Stimulated activated CD4-positive, alpha-beta T cell treated with anti-CD3 and anti-CD28 coated beads, Interleukin-12 subunit alpha, Interleukin-12 subunit beta, amount 100 ng/mL, for 24 hours (primary cell): ENCODE measurements at regions not wholly inside any gene's neighbourhood (a gene's known extent, or its start where the extent isn't known, plus 50 kb on each side); places are given as distances from the start of the nearest gene placed in this dataset.

Source experiments
- DNase-seq, 2 experiments: peaks; one replicate each; pipeline ENCODE4 v3.0.0-alpha.2; 2020; ENCODE audit warnings: low read depth in 2 of 2

DNA sequence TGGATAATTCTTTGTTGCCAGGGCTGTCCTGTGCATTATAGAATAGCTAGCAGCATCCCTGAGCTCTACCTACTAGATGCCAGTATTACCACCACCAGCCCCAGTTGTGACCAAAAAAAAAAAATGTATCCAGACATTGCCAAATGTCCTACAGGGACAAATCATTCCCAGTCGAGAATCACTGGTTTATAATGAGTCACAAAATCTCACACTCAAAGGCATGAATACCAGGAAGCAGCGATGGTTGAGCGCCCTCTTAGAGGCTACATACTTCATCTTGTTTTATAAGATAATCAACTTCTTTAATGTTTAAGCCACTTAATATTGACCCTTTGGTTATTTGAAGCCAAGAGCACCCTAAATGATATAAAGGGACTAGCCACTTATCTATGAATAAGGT lies 297.3 kb downstream of the DHX15 start:
- no peak for DNase-seq

DNA sequence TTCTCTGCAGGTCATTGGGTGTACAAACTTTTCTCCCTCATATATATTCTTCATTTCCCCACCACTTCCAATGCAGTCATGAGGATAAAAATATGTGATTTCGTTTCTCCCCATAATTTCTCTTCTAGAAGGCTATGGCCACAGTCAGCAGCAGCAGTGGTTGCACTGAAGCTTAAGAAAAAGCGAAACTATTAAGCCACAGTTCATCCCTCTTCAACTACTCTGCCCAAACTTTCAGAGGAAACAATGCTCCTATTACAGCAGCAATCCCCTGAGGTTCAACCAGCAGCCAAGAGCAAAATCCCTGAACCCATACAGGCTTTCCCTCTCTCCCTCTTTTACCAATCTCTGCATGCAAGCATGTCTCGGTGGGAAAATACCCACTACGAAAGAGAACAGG lies 298.6 kb downstream of the DHX15 start:
- DNase-seq, result no peak

DNA sequence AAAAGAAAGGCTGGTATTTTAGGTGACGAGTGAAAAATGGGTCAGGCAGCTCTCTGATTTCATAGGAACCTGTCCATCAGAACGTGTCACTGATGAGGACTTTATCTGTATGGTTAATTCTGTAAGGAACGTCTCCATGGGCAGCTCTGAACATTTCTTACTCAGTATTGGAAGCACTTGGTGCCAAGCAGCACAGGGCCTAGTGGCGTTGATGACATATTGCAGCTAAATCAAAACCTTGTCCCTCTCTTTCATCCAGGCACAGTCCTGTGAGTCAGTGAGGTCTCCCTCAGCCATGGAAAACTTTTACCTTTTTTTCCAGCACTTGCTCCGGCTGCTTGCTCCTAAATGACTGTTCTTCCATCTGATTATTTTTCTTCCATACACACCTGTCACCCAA lies 301.9 kb downstream of the DHX15 start:
- DNase-seq, result no peak

DNA sequence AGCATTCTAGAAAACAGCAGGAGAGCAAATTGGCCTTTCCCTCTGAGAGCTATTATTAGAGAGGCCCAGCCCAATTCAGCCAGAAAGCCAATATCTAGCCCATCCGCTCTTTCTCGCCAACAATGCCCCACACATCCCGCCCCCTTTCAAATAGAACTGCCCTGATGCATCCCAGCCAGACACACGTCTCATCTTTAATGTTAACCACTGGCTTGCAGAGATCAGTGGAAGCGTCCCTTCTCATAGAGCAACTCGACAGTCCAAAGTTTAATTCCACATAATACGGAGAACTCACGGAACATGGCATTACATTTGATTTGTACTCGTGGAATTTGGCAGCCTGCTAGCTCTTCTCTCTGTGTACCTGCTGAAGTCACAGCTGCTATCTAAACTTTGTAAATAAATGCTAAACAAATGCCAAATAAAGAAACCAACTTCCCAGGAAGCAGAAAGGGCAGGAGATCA lies 304.4 kb downstream of the DHX15 start:
- DNase-seq, result no peak

DNA sequence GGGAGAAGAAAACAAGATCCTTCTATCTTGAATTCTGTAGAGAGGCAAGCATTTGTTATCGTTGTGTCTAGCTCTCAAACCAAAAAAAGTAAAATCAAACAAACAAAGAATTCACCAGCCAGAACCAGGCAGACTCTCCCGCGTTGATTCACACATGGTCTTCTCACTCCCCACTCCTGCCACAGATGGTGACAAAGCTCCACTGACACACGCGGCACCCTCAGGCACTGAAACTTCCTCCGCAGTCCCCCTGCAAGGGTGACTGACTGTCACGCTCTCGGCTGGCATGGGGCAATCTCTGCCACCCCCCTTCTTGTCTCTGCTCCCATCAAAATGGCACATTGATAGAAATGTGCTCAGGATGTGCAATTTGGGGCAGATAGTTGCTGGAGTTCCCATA lies 304.9 kb downstream of the DHX15 start:
- no peak for DNase-seq

DNA sequence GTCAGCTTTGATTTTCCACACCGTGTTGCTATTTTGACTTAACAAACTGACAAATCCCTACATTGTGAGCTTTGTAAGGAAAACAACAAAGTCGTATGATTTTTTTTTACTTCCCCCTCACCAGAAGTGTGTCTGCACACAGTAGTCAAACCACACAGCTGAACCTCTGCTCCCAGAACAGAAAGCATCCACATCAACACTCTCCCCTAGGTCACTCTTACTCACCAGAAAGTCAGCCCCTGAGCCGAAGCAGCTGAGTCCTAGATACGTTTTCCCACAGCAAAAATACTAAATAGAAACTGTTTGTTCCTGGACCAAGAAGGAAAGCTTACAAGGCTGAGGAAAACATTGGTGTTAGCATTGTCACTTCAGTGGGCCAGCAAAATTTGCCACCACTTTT lies 305.7 kb downstream of the DHX15 start:
- no peak for DNase-seq

DNA sequence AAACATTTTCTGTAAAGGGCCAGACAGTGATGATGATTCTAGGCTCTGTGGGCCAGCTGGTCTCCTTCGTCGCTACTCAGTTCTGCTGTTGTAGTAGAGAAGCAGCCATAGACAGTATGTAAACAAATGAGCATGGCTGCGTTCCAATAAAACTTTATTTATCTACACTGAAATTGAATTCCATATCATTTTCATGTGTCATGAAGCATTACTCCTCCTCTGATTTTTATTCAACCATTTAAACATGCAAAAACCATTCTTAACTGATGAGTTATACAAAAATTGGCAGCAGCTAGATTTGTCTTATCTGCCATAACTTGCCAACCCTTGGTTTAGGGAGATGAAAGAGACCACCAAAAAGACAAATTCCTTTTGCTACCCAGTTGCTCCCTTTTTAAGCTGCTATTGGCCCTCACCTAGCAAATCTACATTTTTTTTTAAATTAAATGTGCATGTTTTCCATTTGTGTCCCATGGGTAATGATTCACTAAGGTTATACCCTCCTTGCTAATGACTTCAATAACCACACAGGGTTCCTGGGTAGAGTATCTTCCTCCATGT lies 309.9 kb downstream of the DHX15 start:
- no peak for DNase-seq

DNA sequence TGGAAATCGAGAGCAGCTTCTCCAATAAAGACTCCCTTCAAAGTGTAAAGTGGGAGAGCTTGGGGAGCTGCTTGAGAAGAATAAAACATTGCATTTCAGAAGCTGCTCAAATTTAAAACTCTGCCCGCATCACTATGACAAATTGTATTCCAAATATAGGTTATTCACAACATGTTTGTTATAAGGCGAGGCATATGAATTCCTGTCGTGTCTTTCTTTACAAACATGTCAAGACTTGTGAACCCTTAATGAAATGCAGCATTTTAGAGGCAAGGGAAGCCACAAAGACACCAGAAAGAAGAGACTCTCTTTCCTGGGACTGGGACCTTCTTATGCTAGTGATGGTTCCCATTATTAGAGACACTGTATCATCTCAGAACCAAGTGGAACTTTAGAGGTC lies 311.2 kb downstream of the DHX15 start:
- no peak for DNase-seq

DNA sequence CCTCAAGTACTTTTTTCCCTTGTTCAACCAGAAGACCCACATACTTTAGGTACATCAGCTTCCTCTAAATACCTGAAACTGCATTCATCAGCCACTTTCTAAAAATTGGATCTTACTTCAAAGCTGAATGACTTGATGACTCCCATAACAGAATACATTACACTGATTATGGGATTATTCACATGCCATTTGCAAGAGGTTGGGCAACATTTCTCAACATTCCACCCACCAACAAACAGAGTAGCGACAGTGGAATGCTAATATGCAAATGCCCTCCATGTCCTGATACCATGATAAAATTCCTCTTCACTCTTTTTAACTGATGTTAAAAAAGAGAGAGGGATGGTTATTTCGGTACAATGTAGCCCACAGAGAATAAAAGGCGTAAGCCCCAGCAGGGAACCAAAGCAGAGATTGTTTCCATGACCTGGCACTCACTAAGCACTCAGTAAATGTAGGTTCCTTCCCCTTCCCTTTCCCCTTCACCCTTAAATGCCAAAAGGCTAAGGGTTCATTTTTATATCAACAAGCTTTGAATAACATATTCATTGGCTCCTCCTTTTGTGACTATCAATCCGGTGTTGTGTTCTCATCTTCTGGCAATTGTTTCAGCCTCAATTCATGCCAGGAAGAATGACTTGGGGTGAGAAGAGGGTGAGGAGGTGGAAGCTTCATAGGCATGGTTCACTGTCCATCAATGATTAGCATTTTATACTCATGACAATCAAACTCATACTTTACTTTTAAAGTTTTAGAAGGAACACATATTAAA lies 317.2 kb downstream of the DHX15 start:
- DNase-seq, result no peak

DNA sequence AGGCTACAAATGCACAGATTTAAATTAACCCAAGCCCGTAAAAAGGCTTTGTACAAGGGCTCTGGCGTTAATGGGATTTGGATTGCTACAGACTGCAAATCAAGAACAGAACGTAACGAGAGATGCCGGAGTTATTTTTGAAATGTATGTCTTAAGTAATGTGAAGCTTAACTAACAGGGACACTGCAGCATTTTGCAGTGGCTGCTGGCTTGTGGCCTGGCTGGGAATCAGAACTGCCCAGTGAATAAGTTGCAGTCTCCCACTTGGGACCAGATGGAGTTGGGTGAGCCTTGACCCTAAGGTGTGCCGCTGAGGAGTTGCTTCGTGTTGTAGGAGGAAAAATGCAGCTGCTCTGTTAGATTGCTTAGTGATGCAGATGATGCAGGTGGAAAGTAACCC lies 318.4 kb downstream of the DHX15 start:
- no peak for DNase-seq

DNA sequence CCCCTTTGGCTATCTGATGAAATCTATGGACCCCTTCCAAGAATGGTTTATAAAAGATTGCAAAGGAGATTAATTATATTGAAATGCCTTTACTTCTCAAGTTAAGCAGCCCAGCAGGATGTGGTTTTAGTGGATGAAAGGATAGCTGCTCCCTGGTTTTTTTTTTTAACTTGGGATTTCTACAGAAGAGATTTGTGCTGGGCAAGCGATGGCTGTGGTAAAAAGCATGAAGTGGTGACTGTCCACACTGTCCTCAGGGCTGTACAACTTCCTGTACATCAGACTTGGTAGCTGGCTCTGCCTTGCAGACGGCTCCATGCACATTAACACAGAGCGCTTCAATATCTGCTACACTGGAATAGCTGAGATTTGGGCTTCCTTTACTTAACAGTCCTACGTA lies 321.7 kb downstream of the DHX15 start:
- no peak for DNase-seq

DNA sequence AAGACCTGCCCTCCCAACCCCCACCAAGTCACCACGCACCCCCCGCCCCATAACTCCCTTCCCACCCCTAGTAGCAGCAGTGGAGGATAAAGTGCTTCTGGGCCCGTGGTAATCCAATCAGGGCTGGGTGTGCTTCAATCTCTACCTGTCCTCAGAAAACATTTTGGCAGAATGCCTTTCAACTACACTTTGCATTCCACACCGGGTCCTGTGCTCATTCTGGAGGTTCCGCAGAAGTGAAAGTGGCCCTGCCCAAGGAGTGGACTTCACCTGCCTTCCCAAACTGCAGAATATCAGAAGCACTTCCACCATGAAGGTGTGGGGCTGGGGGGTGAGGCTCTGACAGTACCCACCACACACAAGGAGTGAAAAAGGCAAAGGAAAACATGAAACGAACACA lies 322.3 kb downstream of the DHX15 start:
- no peak for DNase-seq

DNA sequence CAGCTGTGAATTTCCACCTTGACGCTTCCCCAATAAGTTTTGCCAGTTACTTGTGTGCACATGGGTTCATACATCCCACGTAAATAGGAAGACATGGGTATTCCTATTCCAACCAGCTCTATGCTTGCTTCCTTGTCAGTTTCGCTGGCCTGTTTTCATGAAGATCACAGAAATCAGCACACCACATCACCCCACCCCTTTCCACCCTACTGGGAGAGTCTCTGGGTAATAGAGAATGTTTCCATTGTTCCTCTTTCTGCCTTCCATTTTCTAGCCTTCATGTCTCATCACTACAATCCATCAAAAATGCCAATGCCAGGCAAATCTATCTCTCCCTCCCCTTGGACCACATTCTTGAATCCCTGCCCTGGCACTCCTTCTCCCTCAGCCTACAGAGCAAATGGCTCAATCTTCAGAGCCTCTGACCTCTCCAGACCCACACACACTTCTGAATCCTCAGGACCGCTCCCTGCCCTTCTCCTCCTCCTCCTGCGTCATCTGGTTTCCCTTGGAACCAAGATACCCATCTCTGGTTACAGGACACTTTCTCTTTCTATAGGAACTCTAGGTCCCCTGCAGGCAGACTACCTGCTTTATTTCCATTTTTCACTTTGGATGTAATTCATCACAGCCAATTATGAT lies 323.3 kb downstream of the DHX15 start:
- DNase-seq, result no peak

DNA sequence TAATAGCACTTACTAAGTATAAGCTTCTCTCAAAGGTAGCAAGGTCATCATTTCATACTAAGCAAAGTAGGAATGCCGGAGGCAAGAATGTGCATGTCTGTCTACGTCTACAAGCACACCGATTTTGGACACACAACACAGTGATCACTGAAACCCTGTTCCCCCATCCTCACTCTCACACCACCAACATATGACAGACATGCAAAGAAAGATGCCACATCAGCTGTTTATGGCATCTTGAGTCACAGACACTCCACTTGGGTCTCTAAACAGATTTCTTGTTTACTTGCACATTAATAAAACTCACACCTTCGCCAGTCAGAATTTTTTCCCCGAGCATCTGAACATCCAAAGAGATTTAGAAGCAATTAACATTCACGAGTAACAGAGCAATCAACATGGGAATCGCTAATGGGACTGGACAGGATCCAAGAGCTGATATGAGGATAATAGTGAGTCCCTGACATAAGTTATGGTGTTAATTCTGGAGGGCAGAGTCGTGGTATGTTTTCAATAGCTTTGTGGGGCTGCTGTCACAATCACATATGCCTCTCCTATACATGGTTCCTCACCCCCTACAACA lies 324.1 kb downstream of the DHX15 start:
- DNase-seq, result no peak

DNA sequence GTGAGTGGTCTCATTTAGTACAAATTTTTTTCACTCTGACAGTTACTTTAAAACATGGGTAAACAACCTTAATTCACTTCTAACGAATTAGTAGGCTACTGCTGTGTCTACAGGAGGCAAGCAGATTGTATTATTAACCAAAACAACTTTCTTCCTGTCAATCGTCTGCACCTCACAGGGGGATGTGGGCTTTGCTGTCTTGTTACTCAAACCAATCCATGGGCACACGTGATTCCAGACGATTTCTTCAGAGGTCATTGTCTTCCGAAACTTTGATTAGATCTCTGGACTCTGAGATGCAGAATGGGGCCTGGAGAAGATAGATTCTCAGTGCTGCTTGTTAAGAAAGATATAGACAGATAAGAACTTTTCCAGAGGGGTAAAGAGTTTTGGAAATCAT lies 327.8 kb downstream of the DHX15 start:
- DNase-seq, result no peak

DNA sequence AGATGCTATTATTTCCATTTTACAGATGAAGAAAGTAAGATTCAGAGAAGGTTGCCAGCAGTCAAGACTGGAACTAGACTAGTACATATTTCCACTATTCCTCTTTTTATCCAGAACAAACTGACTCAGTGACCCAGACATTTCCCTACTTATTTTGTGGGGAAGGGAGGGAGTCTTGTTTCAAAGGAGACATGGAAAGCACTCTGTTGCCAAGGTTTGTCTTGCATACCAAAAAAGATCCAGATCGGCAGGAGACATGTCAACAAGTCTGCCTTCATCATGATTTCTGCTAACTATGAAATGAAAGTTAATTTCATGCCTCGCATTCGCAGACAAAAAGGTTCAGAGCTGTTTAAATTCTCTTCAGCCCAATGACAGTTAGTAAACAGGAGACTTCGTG lies 328.3 kb downstream of the DHX15 start:
- no peak for DNase-seq

DNA sequence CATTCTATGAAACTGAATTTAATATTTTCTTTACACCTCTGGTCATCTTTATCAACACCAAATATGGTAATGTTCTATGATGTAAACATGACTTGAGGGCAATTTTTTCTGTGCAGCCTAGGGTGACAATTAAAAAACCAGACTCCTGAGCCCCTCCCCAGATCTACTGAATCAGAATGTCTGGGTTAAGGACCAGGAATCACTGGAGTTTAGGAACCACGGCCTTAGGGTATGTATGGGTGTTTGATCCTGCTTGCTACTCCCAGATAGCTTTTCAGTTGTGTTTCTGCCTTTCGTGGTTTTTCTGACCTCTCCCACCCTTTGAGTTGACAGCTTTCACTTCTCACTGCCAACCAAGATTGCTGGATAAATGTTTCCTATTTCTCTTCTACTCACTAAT lies 332.2 kb downstream of the DHX15 start:
- DNase-seq, result no peak

DNA sequence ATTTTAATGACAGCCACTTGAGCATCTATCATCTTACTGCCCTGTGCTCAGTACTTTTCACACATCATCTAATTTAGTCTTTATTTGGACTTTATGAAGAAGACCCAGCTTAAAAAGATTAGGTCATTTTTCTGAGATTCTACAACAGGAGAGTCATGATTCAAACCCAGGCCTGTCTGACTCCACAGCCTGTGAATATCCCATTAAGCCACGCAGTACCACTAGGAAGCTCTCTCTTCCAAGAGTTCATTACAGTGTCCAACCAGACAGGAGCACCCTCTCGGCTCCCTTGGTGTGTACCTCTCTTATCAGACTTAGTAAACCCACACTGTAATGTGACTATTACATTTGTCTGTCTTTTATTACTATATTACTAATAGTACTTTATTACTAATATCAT lies 332.8 kb downstream of the DHX15 start:
- no peak for DNase-seq

DNA sequence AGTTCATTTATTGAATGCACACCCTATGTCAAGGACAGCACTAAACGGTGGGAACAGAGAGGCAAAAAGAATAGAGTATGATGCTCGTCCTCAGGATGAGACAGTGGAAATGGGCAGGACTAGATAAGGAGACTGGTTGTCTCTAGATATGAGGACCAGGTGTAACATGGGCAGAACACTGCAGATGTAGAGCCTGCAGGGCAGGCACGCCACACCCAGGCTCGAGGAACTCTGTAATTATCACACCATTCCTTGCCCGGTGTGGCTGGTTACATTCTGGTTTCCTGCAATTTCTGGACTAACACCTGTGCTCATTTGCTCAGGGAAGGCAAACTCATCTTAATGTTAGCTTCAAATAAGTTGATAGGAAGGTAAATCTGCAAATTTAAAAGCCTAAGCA lies 334.4 kb downstream of the DHX15 start:
- DNase-seq, result no peak

DNA sequence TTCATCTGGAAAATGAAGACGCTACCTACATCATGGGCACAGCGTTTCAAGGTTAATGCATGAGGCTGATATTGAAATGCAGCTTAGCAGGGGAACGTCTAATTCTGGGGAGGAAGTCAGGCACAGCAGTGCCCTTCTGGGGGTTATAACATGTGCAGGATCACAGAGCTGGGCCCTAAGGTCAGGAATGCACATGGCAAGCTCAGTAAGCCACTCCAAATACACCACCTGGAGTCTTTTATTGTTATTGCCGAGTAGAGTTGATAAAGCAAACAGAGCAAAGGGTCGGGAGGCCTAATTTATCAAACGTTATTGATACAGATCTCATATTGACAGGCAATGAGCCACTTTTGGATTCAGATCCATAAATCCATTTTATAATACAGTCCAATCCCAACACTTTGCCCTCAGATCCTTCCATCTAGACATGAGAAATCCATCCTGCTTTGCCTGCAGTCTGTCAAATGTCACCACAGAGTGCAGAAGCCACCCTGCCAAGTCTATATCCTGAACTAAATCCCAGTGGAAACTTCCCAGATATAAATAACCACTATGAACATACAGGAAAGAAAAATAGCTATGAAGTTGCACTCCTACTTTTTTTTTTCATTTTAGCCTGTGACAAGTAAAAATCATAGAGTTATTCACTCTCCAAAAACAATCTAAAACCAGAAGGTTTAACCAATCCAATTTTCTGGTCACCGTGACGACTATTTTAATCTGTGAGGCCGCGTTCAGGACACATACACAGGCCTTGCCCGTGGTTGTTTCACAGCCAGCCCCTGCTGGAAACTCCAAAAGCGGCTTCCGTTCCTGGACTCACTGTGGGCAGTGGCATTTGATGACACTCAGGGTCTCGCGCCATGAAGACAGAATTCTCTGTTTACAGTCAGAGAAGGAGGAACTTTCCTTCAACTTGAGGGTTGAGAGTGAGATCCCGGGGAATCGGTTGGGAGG lies 335.4 kb downstream of the DHX15 start:
- no peak for DNase-seq

DNA sequence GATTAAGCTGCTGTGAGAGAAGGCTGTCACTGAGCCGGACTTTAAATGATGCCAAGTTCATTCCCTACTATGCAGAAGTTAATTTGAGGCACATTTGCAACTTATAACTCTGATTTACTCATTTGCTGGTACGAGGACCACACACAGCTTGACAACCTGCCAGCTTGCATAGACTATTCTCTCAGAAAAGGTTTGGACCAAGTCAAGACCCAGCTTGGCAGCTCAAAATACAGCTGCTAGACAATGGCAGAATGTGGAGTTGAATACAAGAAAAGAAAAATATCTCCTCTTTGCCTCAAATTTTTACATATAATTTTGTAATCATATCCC lies 338.9 kb downstream of the DHX15 start:
- DNase-seq, result no peak
